HFFc6 (cell line): ENCODE measurements at regions not wholly inside any gene's neighbourhood (a gene's known extent, or its start where the extent isn't known, plus 50 kb on each side); places are given as distances from the start of the nearest gene placed in this dataset.

Experiments used
- DNase-seq: peaks from one replicate; pipeline ENCODE4 v3.0.0-alpha.2; 2018
- H3K27ac Mint-ChIP-seq: 2 replicates; pipeline ENCODE4 v1.8.0; 2020; ENCODE audit warnings: mild to moderate bottlenecking, mixed read lengths
- H3K27me3 Mint-ChIP-seq: 2 replicates; pipeline ENCODE4 v1.8.0; 2021; ENCODE audit warnings: mild to moderate bottlenecking, moderate library complexity, mixed read lengths; ENCODE audit not compliant: insufficient read depth
- H3K36me3 Mint-ChIP-seq: 2 replicates; pipeline ENCODE4 v1.8.0; 2021; ENCODE audit warnings: low read depth, mixed read lengths
- H3K4me1 Mint-ChIP-seq: 2 replicates; pipeline ENCODE4 v1.8.0; 2020; ENCODE audit warnings: low read depth, mixed read lengths
- H3K4me3 Mint-ChIP-seq: 2 replicates; pipeline ENCODE4 v1.8.0; 2020; ENCODE audit warnings: mild to moderate bottlenecking, moderate library complexity, mixed read lengths
- H3K9me3 Mint-ChIP-seq: 2 replicates; pipeline ENCODE4 v1.8.0; 2020; ENCODE audit warnings: mild to moderate bottlenecking, mixed read lengths
- CTCF ChIP-seq: fragments of 200-600 bp; sonication (generic); IDR thresholded peaks from 2 replicates; pipeline ENCODE4 v1.5.0; 2021; ENCODE audit warnings: antibody characterized with exemption, mild to moderate bottlenecking

GRCh38 chr13:97727991-97728390, 225.5 kb upstream of the IPO5 start:
- Mint-ChIP-seq H3K36me3 (no peaks in the 10 kb centered on the region), H3K9me3 (no peaks in the 10 kb centered on the region), H3K27ac (no peak overlapping the region), H3K4me3 (no peak overlapping the region), H3K27me3 (peaks cover 4% of the 10 kb centered on the region), H3K4me1 (no peaks in the 10 kb centered on the region)
- no peak for TF ChIP-seq CTCF
- DNase-seq: no peak

- peaks cover 1% of the 10 kb centered on the region for H3K27me3 Mint-ChIP-seq
- no peaks in the 10 kb centered on the region for H3K4me1 Mint-ChIP-seq
- no peak for TF ChIP-seq CTCF
- H3K4me3 Mint-ChIP-seq: no peak overlapping the region
- H3K9me3 Mint-ChIP-seq: no peaks in the 10 kb centered on the region
- no peaks in the 10 kb centered on the region for H3K36me3 Mint-ChIP-seq
- no peak for DNase-seq
- H3K27ac Mint-ChIP-seq: no peak overlapping the region
Observed at GRCh38 chr13:97736436-97736835, 217.0 kb upstream of the IPO5 start.

GRCh38 chr13:97742084-97742483, 211.4 kb upstream of the IPO5 start:
- no peaks in the 10 kb centered on the region for H3K4me1 Mint-ChIP-seq
- DNase-seq: no peak
- H3K27ac Mint-ChIP-seq: no peak overlapping the region
- no peak overlapping the region for H3K4me3 Mint-ChIP-seq
- no peaks in the 10 kb centered on the region for H3K36me3 Mint-ChIP-seq
- no peak for TF ChIP-seq CTCF
- H3K27me3 Mint-ChIP-seq: peaks cover 2% of the 10 kb centered on the region; the same call in 1 of the 2 replicates
- no peaks in the 10 kb centered on the region for H3K9me3 Mint-ChIP-seq

DNA sequence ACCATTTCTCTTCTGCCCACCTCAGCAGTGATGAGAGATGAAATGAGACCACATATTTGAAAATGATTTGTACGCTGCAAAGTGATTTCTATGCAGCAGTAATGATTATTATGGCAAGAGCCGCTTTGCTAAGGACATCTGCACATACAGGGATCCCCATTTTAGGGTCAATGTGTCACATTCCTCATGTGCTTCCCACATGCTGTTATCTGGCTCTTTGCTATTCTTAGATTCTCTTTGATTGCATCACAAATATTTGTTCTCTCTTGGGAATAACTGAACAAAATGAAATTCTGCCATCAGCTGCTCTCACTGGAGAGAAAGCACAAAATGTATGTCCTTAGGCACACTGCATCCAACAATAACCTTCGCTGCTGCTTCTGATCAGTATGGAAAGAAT, 209.5 kb upstream of the IPO5 start:
- DNase-seq: no peak
- Mint-ChIP-seq H3K27me3 (peaks cover 2% of the 10 kb centered on the region), H3K4me3 (no peak overlapping the region), H3K27ac (no peak overlapping the region), H3K36me3 (no peaks in the 10 kb centered on the region), H3K9me3 (no peaks in the 10 kb centered on the region), H3K4me1 (no peaks in the 10 kb centered on the region)
- TF ChIP-seq CTCF: no peak

GRCh38 chr13:97746649-97747048, 206.8 kb upstream of the IPO5 start:
- no peak overlapping the region for H3K27ac Mint-ChIP-seq
- no peaks in the 10 kb centered on the region for H3K36me3 Mint-ChIP-seq
- H3K4me1 Mint-ChIP-seq: no peaks in the 10 kb centered on the region
- no peaks in the 10 kb centered on the region; the same call in none of the 2 replicates for H3K27me3 Mint-ChIP-seq
- H3K9me3 Mint-ChIP-seq: no peaks in the 10 kb centered on the region
- no peak for TF ChIP-seq CTCF
- no peak overlapping the region for H3K4me3 Mint-ChIP-seq
- no peak for DNase-seq

GRCh38 chr13:97749174-97749573, 204.3 kb upstream of the IPO5 start:
- Mint-ChIP-seq H3K9me3 (no peaks in the 10 kb centered on the region), H3K4me3 (no peak overlapping the region), H3K4me1 (no peaks in the 10 kb centered on the region), H3K36me3 (no peaks in the 10 kb centered on the region), H3K27me3 (peaks cover 1% of the 10 kb centered on the region), H3K27ac (no peak overlapping the region)
- no peak for DNase-seq
- TF ChIP-seq CTCF: no peak; the same call in 1 of the 2 replicates
